ENCODE measurements at regions not wholly inside any gene's neighbourhood (a gene's known extent, or its start where the extent isn't known, plus 50 kb on each side); places are given as distances from the start of the nearest gene placed in this dataset.

DNA sequence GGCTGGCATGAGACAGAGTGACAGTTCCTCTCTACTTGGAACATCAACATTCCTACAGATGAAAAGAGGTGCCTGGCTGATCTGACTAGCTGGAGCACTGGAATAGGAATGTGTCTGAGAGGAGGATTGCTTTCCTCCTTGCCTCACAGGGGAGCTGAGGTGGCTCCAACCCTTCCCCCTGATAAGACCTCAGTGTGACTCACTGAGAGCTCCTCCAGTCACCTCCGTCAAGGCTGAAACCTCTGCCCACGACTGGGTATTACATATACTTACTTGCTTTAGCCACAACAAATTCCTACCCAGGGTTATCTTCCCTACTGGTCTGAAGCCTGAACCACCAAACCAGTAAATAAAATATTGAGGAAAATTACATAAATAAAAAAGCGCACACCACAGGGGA is 342.7 kb upstream of the REG3G start:
- H3K27ac ChIP-seq, result no peak overlapping the region
- TF ChIP-seq, protein P1, sequence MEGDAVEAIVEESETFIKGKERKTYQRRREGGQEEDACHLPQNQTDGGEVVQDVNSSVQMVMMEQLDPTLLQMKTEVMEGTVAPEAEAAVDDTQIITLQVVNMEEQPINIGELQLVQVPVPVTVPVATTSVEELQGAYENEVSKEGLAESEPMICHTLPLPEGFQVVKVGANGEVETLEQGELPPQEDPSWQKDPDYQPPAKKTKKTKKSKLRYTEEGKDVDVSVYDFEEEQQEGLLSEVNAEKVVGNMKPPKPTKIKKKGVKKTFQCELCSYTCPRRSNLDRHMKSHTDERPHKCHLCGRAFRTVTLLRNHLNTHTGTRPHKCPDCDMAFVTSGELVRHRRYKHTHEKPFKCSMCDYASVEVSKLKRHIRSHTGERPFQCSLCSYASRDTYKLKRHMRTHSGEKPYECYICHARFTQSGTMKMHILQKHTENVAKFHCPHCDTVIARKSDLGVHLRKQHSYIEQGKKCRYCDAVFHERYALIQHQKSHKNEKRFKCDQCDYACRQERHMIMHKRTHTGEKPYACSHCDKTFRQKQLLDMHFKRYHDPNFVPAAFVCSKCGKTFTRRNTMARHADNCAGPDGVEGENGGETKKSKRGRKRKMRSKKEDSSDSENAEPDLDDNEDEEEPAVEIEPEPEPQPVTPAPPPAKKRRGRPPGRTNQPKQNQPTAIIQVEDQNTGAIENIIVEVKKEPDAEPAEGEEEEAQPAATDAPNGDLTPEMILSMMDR (IDR thresholded peaks at IDR 0.05), result no peak
- no peak for TF ChIP-seq POLR2A (IDR thresholded peaks at IDR 0.05)
- intact Hi-C loops (cut with DNase I; ENCODE audit: low total_unique reads), result no loop called here
- DNase-seq, result no peak
- H3K9me3 ChIP-seq, result no peaks in the 10 kb centered on the region
- H3K4me3 ChIP-seq, result no peak overlapping the region
- no peaks in the 10 kb centered on the region for H3K36me3 ChIP-seq (ENCODE audit: low read depth, missing control alignments)
- WGBS, 2 donors, result 89% methylated on average over 3 of the region's 3 CpGs
- H3K4me1 ChIP-seq, result no peaks in the 10 kb centered on the region
- no peaks in the 10 kb centered on the region for H3K27me3 ChIP-seq

DNA sequence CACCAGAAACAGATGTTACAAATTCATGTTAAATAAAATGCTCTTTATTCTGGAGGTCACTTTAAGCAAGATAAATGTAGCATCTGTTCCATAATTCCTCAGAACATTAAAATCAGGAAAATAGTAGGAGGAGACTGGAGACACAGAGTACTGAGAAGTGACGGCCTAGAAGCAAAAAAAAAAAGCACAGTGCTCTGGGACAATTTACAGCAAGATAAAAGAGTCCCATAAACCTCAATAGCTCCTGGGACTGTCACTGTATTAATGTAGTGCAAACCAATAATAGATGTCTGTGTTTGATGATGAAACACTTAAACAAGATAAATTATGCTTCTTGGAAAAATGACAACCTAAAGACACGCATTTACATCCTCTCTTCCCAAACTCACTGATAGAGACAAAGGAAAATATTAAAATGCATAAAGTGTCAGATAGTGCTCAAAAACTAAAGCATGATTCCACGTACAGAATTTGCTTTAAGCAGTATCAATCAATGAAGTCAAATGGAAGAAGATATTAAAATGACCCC is 338.8 kb upstream of the REG3G start:
- no peak for DNase-seq
- Histone ChIP-seq H3K36me3 (ENCODE audit: low read depth, missing control alignments) (no peaks in the 10 kb centered on the region), H3K9me3 (no peaks in the 10 kb centered on the region), H3K4me3 (no peak overlapping the region), H3K27me3 (no peaks in the 10 kb centered on the region), H3K4me1 (no peaks in the 10 kb centered on the region), H3K27ac (no peak overlapping the region)
- 48 to 49% methylated on average over 3 of the region's 3 CpGs for WGBS, 2 donors
- intact Hi-C loops (cut with DNase I; ENCODE audit: low total_unique reads), result no loop called here
- TF ChIP-seq POLR2A (IDR thresholded peaks at IDR 0.05), result no peak
- TF ChIP-seq, protein P1 (IDR thresholded peaks at IDR 0.05), result no peak

DNA sequence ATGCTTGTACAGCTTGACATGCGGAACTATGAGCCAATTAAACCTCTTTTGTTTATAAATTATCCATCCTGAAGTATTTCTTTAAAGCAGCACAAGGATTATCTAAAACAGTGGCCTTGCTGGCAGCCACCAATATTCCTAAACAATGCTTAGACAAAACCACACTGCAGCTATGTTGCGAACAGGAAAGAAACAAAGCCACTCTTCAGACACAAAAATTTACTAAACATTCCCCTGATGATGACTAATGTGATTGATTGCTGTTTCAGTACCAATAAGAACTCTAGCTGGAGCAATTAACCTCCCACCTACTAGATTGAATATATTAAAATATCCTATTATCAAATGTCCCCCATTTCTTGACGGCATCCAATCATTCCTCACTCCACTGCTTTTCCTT is 325.8 kb upstream of the REG3G start:
- H3K4me1 ChIP-seq, result no peaks in the 10 kb centered on the region
- DNase-seq, result no peak
- TF ChIP-seq, protein P1 (IDR thresholded peaks at IDR 0.05), result no peak
- no peak for TF ChIP-seq POLR2A (IDR thresholded peaks at IDR 0.05)
- H3K27me3 ChIP-seq, result no peaks in the 10 kb centered on the region
- H3K36me3 ChIP-seq (ENCODE audit: low read depth, missing control alignments), result no peaks in the 10 kb centered on the region
- no peak overlapping the region for H3K27ac ChIP-seq
- H3K9me3 ChIP-seq, result no peaks in the 10 kb centered on the region
- 76 to 85% methylated on average over 3 of the region's 3 CpGs for WGBS, 2 donors
- H3K4me3 ChIP-seq, result no peak overlapping the region
- intact Hi-C loops (cut with DNase I; ENCODE audit: low total_unique reads), result no loop called here

DNA sequence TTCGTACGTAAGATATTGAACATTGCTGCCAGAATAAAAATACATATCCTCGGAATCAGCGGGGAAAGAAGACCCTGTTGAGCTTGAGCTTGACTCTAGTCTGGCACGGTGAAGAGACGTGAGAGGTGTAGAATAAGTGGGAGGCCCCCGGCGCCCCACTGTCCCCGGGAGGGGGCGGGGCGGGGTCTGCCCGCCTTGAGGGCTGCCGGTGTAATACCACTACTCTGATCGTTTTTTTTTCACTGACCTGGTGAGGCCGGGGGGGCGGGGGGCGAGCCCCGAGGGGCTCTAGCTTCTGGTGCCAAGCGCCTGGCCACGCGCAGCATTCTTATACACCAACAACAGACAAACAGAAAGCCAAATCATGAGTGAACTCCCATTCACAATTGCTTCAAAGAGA is 324.0 kb upstream of the REG3G start:
- no peaks in the 10 kb centered on the region for H3K9me3 ChIP-seq
- no peak overlapping the region for H3K4me3 ChIP-seq
- intact Hi-C loops (cut with DNase I; ENCODE audit: low total_unique reads), result no loop called here
- H3K4me1 ChIP-seq, result no peaks in the 10 kb centered on the region
- no peak for DNase-seq
- no peak overlapping the region for H3K27ac ChIP-seq
- H3K36me3 ChIP-seq (ENCODE audit: low read depth, missing control alignments), result no peaks in the 10 kb centered on the region
- no peaks in the 10 kb centered on the region for H3K27me3 ChIP-seq
- TF ChIP-seq POLR2A (IDR thresholded peaks at IDR 0.05), result no peak
- TF ChIP-seq, protein P1 (IDR thresholded peaks at IDR 0.05), result no peak
- 93 to 94% methylated on average over 21 of the region's 21 CpGs for whole genome bisulfite sequencing, 2 donors

DNA sequence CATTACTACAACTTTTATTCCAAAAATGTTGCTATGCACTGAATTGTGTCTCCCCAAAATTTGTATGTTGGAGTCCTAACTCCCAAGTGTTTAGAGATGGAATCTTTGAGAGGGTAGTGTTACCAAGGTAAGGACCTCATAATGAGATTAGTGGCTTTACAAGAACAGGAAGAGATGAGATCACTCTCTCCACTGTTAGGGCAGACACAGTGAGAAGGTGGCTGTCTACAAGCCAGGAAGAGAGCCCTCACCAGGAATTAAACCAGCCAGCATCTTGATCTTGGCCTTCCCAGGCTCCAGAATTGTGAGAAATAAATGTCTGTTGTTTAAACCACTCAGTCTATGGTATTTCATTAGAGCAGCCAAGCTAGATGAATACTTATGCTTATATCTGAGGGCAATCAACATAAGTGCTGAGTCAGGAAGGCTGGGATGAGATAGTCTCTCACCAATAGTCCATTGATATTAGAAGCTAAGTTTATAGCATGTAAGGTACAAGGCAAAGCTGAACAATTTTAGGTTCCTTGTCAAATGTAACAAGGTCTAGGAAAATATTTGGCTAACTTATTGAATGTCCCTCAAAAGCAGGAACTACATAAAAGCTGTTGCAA is 317.6 kb upstream of the REG3G start:
- intact Hi-C loops (cut with DNase I; ENCODE audit: low total_unique reads), result no loop called here

More for the DNA sequence above, 317.6 kb upstream of the REG3G start:
- Histone ChIP-seq H3K27ac (no peak overlapping the region), H3K27me3 (no peaks in the 10 kb centered on the region), H3K9me3 (no peaks in the 10 kb centered on the region), H3K36me3 (ENCODE audit: low read depth, missing control alignments) (no peaks in the 10 kb centered on the region), H3K4me3 (no peak overlapping the region), H3K4me1 (no peaks in the 10 kb centered on the region)
- DNase-seq, result no peak
- TF ChIP-seq POLR2A (IDR thresholded peaks at IDR 0.05), result no peak
- TF ChIP-seq, protein P1 (IDR thresholded peaks at IDR 0.05), result no peak

Measured in testis (tissue), 2 donors.